ENCODE measurements at regions not wholly inside any gene's neighbourhood (a gene's known extent, or its start where the extent isn't known, plus 50 kb on each side); places are given as distances from the start of the nearest gene placed in this dataset.

- TF ChIP-seq, protein P1, sequence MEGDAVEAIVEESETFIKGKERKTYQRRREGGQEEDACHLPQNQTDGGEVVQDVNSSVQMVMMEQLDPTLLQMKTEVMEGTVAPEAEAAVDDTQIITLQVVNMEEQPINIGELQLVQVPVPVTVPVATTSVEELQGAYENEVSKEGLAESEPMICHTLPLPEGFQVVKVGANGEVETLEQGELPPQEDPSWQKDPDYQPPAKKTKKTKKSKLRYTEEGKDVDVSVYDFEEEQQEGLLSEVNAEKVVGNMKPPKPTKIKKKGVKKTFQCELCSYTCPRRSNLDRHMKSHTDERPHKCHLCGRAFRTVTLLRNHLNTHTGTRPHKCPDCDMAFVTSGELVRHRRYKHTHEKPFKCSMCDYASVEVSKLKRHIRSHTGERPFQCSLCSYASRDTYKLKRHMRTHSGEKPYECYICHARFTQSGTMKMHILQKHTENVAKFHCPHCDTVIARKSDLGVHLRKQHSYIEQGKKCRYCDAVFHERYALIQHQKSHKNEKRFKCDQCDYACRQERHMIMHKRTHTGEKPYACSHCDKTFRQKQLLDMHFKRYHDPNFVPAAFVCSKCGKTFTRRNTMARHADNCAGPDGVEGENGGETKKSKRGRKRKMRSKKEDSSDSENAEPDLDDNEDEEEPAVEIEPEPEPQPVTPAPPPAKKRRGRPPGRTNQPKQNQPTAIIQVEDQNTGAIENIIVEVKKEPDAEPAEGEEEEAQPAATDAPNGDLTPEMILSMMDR (IDR thresholded peaks at IDR 0.05; ENCODE audit: low read depth, low read length, poor library complexity, severe bottlenecking) = no peak
- TF ChIP-seq EZH2phosphoT487 (IDR thresholded peaks at IDR 0.05; ENCODE audit: borderline replicate concordance, low read length) = no peak
These were observed 271.4 kb downstream of the DCDC2C start for GRCh38 chr2:3974765-3975164.
